ENCODE measurements at regions not wholly inside any gene's neighbourhood (a gene's known extent, or its start where the extent isn't known, plus 50 kb on each side); places are given as distances from the start of the nearest gene placed in this dataset.
A peak's percentile ranks its signal among the peaks of the same experiment; 100 is the strongest.
"Not testable (repeated sequence)": the region's sequence is repeated elsewhere in the genome, so short reads cannot be mapped to it uniquely, and the experiment has no call there.

DNA sequence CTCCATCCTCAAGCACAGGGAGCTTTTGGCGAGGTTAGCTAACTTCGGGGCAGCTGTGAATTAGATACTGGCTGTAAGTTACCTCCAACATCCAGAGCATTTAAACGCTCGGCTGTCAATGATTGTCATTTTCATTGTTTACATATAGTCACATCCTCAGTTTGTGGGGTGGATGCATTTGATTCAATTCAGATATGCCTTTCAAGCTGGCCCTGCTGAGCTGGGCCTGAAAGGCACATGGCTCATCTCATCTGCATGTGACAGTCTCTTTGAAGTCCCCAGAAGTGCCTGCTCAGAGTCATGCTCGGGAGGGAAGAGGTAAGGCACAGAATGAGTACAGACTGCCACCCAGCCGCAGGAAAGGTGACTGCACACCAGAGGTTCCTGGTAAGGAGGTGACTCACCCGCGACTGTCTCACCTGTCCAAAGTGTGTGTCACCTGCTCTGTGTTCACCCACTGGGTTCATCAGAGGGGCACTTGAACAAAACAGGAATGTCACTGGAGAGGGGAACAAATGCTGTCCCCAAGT, 281.2 kb upstream of the PLGLB2 start:
- TF ChIP-seq CTCF (IDR thresholded peaks at IDR 0.05; ENCODE audit: low read length) = peak; percentile 21; the same call in 1 of the 2 replicates
- not testable (repeated sequence) for TF ChIP-seq EZH2 (IDR thresholded peaks at IDR 0.05; ENCODE audit: borderline replicate concordance, low read length)
